H1 (cell line): ENCODE measurements at regions not wholly inside any gene's neighbourhood (a gene's known extent, or its start where the extent isn't known, plus 50 kb on each side); places are given as distances from the start of the nearest gene placed in this dataset.

Experiments
- CTCF ChIA-PET: fragments of 300-600 bp; sonication (Branson Sonifier 250); formaldehyde crosslinking; loops from one replicate; lab custom pipeline; 2021; ENCODE audit not compliant: partially characterized antibody; lab: Charles Lee
- POLR2A ChIA-PET: fragments of 300-600 bp; sonication (Branson Sonifier 250); formaldehyde crosslinking; loops from one replicate; lab custom pipeline; 2021; ENCODE audit warnings: inconsistent platforms; ENCODE audit not compliant: partially characterized antibody; lab: Charles Lee
- DNase-seq, 2 experiments: peaks; one replicate each; pipeline versions ENCODE4 v3.0.0 to v3.0.0-alpha.2; 2010 to 2022; ENCODE audit warnings: low spot score in 2 of 2, low read depth in 1 of 2, mixed read lengths in 1 of 2
- FAIRE-seq: peaks from 2 replicates; lab custom pipeline; 2011; peaks lifted over from hg19 to GRCh38; lab: Jason Lieb, UNC
- H2AFZ ChIP-seq: 2 replicates; pipeline ENCODE4 v1.8.1; 2012; ENCODE audit warnings: low read length, inconsistent platforms
- H2AK5ac ChIP-seq: 2 replicates; pipeline ENCODE4 v1.6.1; 2013; ENCODE audit warnings: low read depth, low read length
- H2BK120ac ChIP-seq: replicated peaks from 2 replicates; pipeline ENCODE3; 2013; ENCODE audit warnings: low read depth, low read length, inconsistent platforms
- H2BK12ac ChIP-seq: 2 replicates; pipeline ENCODE4 v1.6.1; 2013; ENCODE audit warnings: low read depth, low read length
- H2BK15ac ChIP-seq: 2 replicates; pipeline ENCODE4 v1.6.1; 2013; ENCODE audit warnings: low read length
- H2BK20ac ChIP-seq: 2 replicates; pipeline ENCODE4 v1.6.1; 2013; ENCODE audit warnings: low read length
- H2BK5ac ChIP-seq: 2 replicates; pipeline ENCODE4 v1.6.1; 2013; ENCODE audit warnings: low read depth, low read length
- H3K14ac ChIP-seq: 2 replicates; pipeline ENCODE4 v1.6.1; 2013; ENCODE audit warnings: inconsistent platforms; ENCODE audit not compliant: insufficient read length
- H3K18ac ChIP-seq: 2 replicates; pipeline ENCODE4 v1.6.1; 2013; ENCODE audit warnings: low read length; ENCODE audit errors: extremely low read depth
- H3K23ac ChIP-seq: 2 replicates; pipeline ENCODE4 v1.6.1; 2013; ENCODE audit warnings: inconsistent platforms; ENCODE audit not compliant: insufficient read length
- H3K23me2 ChIP-seq: 2 replicates; pipeline ENCODE4 v1.6.1; 2013; ENCODE audit warnings: low read depth, low read length
- H3K27ac ChIP-seq: 2 replicates; pipeline ENCODE4 v1.6.1; 2011; ENCODE audit warnings: low read depth, low read length, inconsistent platforms
- H3K27me3 ChIP-seq, 4 experiments: replicated peaks in 1 of 4; 1 replicate in 1 of 4; 2 replicates in 3 of 4; pipeline versions ENCODE4 v1.6.1 to v1.8.1; 2011 to 2013; ENCODE audit warnings: low read length in 3 of 4, mild to moderate bottlenecking in 3 of 4, inconsistent platforms in 2 of 4, mixed read lengths in 2 of 4, moderate library complexity in 1 of 4; ENCODE audit not compliant: control insufficient read depth in 3 of 4, insufficient read depth in 3 of 4; ENCODE audit errors: extremely low read depth in 1 of 4
- H3K36me3 ChIP-seq, 4 experiments: 2 replicates each; pipeline versions ENCODE4 v1.6.1 to v1.8.1; 2011 to 2013; ENCODE audit warnings: mild to moderate bottlenecking in 4 of 4, low read length in 3 of 4, moderate library complexity in 2 of 4, control low read depth in 1 of 4, inconsistent platforms in 1 of 4; ENCODE audit not compliant: insufficient read depth in 4 of 4, control insufficient read depth in 2 of 4
- H3K4ac ChIP-seq: replicated peaks from 2 replicates; pipeline ENCODE3; 2013; ENCODE audit warnings: low read length, low read depth, mixed read lengths, inconsistent platforms; ENCODE audit not compliant: insufficient read length
- H3K4me1 ChIP-seq, 4 experiments: replicated peaks in 1 of 4; 1 replicate in 1 of 4; 2 replicates in 3 of 4; pipeline versions ENCODE4 v1.6.1 to v1.8.1; 2011 to 2013; ENCODE audit warnings: low read length in 3 of 4, inconsistent platforms in 2 of 4, mixed read lengths in 1 of 4; ENCODE audit not compliant: insufficient read depth in 4 of 4, control insufficient read depth in 3 of 4
- H3K4me2 ChIP-seq, 2 experiments: 2 replicates each; pipeline versions ENCODE4 v1.6.1 to v1.8.1; 2011 to 2013; ENCODE audit warnings: low read depth in 2 of 2, low read length in 2 of 2, control low read depth in 1 of 2, inconsistent platforms in 1 of 2, mild to moderate bottlenecking in 1 of 2; ENCODE audit not compliant: insufficient read depth in 1 of 2
- H3K4me3 ChIP-seq, 4 experiments: fragments of 200-600, 300-600 bp in 1 of 4; sonication (generic), shearing (Covaris generic), sonication (Bioruptor Twin) in 1 of 4; 2 replicates each; pipeline versions ENCODE4 v1.5.1 to v1.8.1; 2011 to 2016; ENCODE audit warnings: low read length in 4 of 4, low read depth in 3 of 4, control low read depth in 2 of 4, inconsistent platforms in 2 of 4, mild to moderate bottlenecking in 2 of 4, mixed read lengths in 1 of 4, moderate library complexity in 1 of 4; ENCODE audit not compliant: insufficient read depth in 2 of 4; ENCODE audit errors: extremely low read depth in 1 of 4
- H3K56ac ChIP-seq: replicated peaks from 2 replicates; pipeline ENCODE3; 2013; ENCODE audit warnings: low read depth, mild to moderate bottlenecking, mixed read lengths, low read length, inconsistent platforms; ENCODE audit not compliant: insufficient read length
- H3K79me1 ChIP-seq: 2 replicates; pipeline ENCODE4 v1.6.1; 2013; ENCODE audit warnings: low read depth, low read length, control low read depth
- H3K79me2 ChIP-seq, 2 experiments: 2 replicates each; pipeline versions ENCODE4 v1.6.1 to v1.8.1; 2012 to 2013; ENCODE audit warnings: low read length in 2 of 2, mild to moderate bottlenecking in 2 of 2, inconsistent platforms in 1 of 2; ENCODE audit not compliant: insufficient read depth in 2 of 2, control insufficient read depth in 1 of 2
- H3K9ac ChIP-seq, 4 experiments: replicated peaks in 1 of 4; 1 replicate in 1 of 4; 2 replicates in 3 of 4; pipeline versions ENCODE4 v1.6.1 to v1.8.1; 2011 to 2013; ENCODE audit warnings: low read depth in 3 of 4, low read length in 3 of 4, control low read depth in 2 of 4, mild to moderate bottlenecking in 2 of 4, moderate library complexity in 2 of 4, inconsistent platforms in 1 of 4; ENCODE audit errors: extremely low read depth in 1 of 4
- H3K9me3 ChIP-seq, 2 experiments: 2 replicates each; pipeline versions ENCODE4 v1.6.1 to v1.8.1; 2012 to 2013; ENCODE audit warnings: mild to moderate bottlenecking in 2 of 2, moderate library complexity in 2 of 2, control low read depth in 1 of 2, inconsistent platforms in 1 of 2, low read depth in 1 of 2, low read length in 1 of 2, mixed read lengths in 1 of 2; ENCODE audit not compliant: insufficient read depth in 2 of 2
- H4K20me1 ChIP-seq, 2 experiments: replicated peaks in 1 of 2; 2 replicates each; pipeline versions ENCODE3 to v1.8.1; 2011 to 2013; ENCODE audit warnings: inconsistent platforms in 2 of 2, low read length in 2 of 2, mild to moderate bottlenecking in 1 of 2; ENCODE audit not compliant: insufficient read depth in 2 of 2, control insufficient read depth in 1 of 2
- H4K5ac ChIP-seq: 2 replicates; pipeline ENCODE4 v1.6.1; 2013; ENCODE audit warnings: low read length, low read depth, mixed read lengths, inconsistent platforms; ENCODE audit not compliant: insufficient read length
- H4K8ac ChIP-seq: 2 replicates; pipeline ENCODE4 v1.8.0; 2013; ENCODE audit warnings: mild to moderate bottlenecking, moderate library complexity, low read length, inconsistent platforms; ENCODE audit not compliant: insufficient read depth; ENCODE audit errors: extremely low read depth
- H4K91ac ChIP-seq: replicated peaks from 2 replicates; pipeline ENCODE3; 2013; ENCODE audit warnings: low read length, mixed read lengths, inconsistent platforms; ENCODE audit not compliant: insufficient read length
- ATF2 ChIP-seq: IDR thresholded peaks from 2 replicates; pipeline ENCODE4 v1.6.1; 2012; ENCODE audit warnings: low read length, inconsistent platforms
- BACH1 ChIP-seq: IDR thresholded peaks from 2 replicates; pipeline ENCODE4 v1.6.1; 2012; ENCODE audit warnings: low read length, improper control_type of control experiment
- CEBPB ChIP-seq: IDR thresholded peaks from 2 replicates; pipeline ENCODE4 v1.6.1; 2012; ENCODE audit warnings: low read depth, low read length
- CREB1 ChIP-seq: IDR thresholded peaks from 2 replicates; pipeline ENCODE4 v1.6.1; 2012; ENCODE audit warnings: inconsistent platforms
- EP300 ChIP-seq, 2 experiments: IDR thresholded peaks; 1 replicate in 1 of 2; 2 replicates in 1 of 2; pipeline ENCODE4 v1.6.1; 2011 to 2012; ENCODE audit warnings: low read depth in 2 of 2, low read length in 2 of 2, mild to moderate bottlenecking in 2 of 2, borderline replicate concordance in 1 of 2, inconsistent platforms in 1 of 2, moderate library complexity in 1 of 2
- POU5F1 ChIP-seq: IDR thresholded peaks from 2 replicates; pipeline ENCODE4 v1.6.1; 2011; ENCODE audit warnings: low read depth, mild to moderate bottlenecking, low read length, moderate library complexity
- TAF7 ChIP-seq: optimal IDR thresholded peaks from 2 replicates; pipeline ENCODE3; 2011; ENCODE audit warnings: low read depth, mild to moderate bottlenecking, inconsistent platforms, low read length, moderate library complexity, borderline replicate concordance
- WGBS, 2 experiments: shearing (Covaris generic) in 1 of 2; methylation state at CpG; one replicate each; pipeline versions ENCODE4 v1.1.6 to v1.1.7; 2013 to 2015; ENCODE audit warnings: low lambda C conversion rate in 2 of 2, mixed read lengths in 2 of 2, inconsistent platforms in 1 of 2, low coverage in 1 of 2, missing lambda C conversion rate in 1 of 2; ENCODE audit not compliant: insufficient replicate concordance in 2 of 2, insufficient coverage in 1 of 2, insufficient read length in 1 of 2; ENCODE audit errors: extremely low coverage in 1 of 2, missing lambda C conversion rate in 1 of 2; 5-methylcytosine and 5-hydroxymethylcytosine counted together

DNA sequence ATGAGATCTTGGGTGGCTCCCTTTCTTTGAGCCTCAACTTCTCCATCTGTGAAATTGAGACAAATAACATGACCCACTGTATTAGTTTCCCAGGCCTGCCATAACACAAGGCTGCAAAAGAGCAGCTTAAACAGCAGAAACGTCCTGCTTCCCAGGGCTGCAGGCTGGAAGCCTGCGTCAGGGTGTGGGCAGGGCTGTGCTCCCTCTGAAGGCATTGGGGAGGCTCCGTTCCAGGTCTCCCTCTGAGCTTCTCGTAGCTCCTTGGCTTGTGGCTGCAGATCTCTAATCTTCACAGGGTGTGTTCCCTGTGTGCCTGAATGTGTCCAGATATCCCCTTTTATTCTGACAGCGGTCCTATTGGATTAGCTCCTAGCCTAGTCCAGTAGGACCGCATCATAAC, 147.1 kb downstream of the VRK1 start:
- H3K4me3 ChIP-seq, result no peak overlapping the region
- H4K5ac ChIP-seq, result no peak overlapping the region
- H4K91ac ChIP-seq, result no peak overlapping the region
- H3K56ac ChIP-seq, result no peak overlapping the region
- H2BK5ac ChIP-seq, result no peak overlapping the region
- DNase-seq (no peak), FAIRE-seq (no peak)
- no peak overlapping the region for H3K9ac ChIP-seq
- ChIA-PET POLR2A (no interaction called here), CTCF (interaction anchor here (0.6 to 1.3 kb wide), 4 partner anchors 12 to 318 kb away, joined by 3 to 4 read pairs (median 4); no protein-coding TSS in a partner anchor)
- no peak overlapping the region for H2BK20ac ChIP-seq
- no peaks in the 10 kb centered on the region for H4K20me1 ChIP-seq
- 72% methylated on average over 4 of the region's 6 CpGs; no CpG with 5 or more reads in 1 of the 2 experiments for WGBS, 2 experiments
- H3K27ac ChIP-seq, result no peak overlapping the region
- H3K4ac ChIP-seq, result no peak overlapping the region
- H2BK12ac ChIP-seq, result no peak overlapping the region
- no peak overlapping the region for H2AFZ ChIP-seq
- no peaks in the 10 kb centered on the region for H3K79me1 ChIP-seq
- H2AK5ac ChIP-seq, result no peak overlapping the region
- no peaks in the 10 kb centered on the region for H3K79me2 ChIP-seq
- H3K4me2 ChIP-seq, result no peak overlapping the region
- H3K9me3 ChIP-seq, result no peaks in the 10 kb centered on the region
- no peak for TF ChIP-seq TAF7
- no peak for TF ChIP-seq POU5F1
- no peak for TF ChIP-seq ATF2
- no peak for TF ChIP-seq BACH1
- no peak for TF ChIP-seq EP300 (IDR thresholded peaks at IDR 0.05; ENCODE audit: borderline replicate concordance in 1 of 2, low read depth in 2 of 2, low read length in 2 of 2)
- TF ChIP-seq CEBPB, result no peak
- TF ChIP-seq CREB1, result no peak
- no peaks in the 10 kb centered on the region for H3K27me3 ChIP-seq
- no peak overlapping the region for H3K14ac ChIP-seq
- no peaks in the 10 kb centered on the region for H3K36me3 ChIP-seq
- no peak overlapping the region for H2BK15ac ChIP-seq
- H3K18ac ChIP-seq, result no peak overlapping the region
- H4K8ac ChIP-seq, result 0 out of 2 replicates have a peak overlapping the region, but pooled peaks have one; percentile 0
- H3K23me2 ChIP-seq, result no peaks in the 10 kb centered on the region
- H2BK120ac ChIP-seq, result no peak overlapping the region
- H3K4me1 ChIP-seq, result no peaks in the 10 kb centered on the region
- no peak overlapping the region for H3K23ac ChIP-seq
